Epithelial cell of prostate (primary cell): ENCODE measurements at regions not wholly inside any gene's neighbourhood (a gene's known extent, or its start where the extent isn't known, plus 50 kb on each side); places are given as distances from the start of the nearest gene placed in this dataset.

ENCODE experiments used
- DNase-seq: peaks from one replicate; pipeline ENCODE4 v3.0.0-alpha.2; 2011; ENCODE audit warnings: low read depth, low spot score
- H3K27ac ChIP-seq: fragments of 450-650 bp; 2 replicates; pipeline ENCODE4 v1.5.1; 2017; ENCODE audit warnings: mild to moderate bottlenecking

DNA sequence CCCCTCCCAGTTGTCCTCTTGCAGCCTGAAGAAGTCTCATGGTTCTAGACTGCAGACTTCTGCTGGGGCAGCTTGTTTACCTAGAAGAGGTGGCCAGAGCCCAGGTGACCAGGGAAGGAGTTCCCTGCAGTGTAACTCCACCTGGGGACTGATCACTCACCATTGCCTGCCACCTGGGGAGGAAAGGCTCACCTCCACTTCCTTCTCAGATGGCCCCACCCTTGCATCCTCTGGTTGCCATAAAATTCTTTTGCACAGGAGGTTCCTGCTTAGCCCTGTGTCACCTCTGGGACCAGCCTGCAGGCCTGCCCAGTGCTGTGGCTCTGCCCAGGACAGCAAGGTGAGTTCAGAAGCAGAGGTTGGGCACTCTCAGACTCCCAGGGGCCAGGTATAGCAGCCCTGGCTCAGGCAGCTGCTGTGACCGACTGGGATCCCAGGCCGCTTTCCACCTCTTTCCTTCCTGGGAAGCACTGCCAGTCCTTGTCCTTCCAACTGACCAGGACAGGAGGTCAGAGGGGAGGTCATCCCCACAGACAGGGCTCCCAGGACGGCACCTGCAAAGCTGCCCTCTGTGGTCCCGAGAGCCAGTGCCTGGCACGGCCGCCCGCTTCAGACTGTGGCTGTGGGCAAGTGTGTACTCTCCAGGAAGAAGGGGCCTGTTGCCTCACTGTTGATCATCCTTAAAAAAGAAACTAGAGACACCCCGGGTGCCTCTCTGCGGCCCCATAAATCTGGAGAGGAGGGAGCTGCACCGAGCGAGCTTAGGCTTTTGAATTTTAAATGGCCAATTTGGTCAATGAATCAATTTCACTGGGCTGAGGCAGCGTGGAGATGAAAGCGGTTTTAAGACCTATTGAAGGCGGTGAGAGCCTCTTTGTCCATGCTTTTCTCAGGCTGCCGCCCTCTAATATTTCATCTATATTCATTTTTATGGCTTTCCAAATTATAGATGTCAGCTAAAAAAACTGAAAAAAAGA lies 79.5 kb upstream of the C14orf180 start:
- peak; percentile 6 for DNase-seq
- no peak overlapping the region for H3K27ac ChIP-seq

DNA sequence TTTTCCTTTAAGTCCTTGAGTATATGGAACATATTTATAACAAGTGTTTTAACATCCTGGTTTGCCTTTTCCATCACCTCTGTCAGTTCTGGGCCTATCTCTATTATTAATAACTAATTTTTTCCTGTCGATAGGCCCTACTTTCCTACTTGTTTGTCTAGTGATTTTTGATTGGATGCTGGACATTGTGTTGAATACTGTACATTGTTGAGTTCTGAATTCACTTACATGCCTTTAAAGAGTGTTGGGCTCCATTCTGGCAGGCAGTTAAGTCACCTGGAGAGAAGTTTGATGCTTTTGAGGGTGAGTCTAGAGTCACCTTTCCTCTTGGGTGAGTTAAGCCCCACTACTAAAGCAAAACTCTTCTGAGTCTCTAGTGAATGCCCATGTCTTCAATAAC lies 77.5 kb upstream of the C14orf180 start:
- no peak for DNase-seq
- H3K27ac ChIP-seq, result no peak overlapping the region

DNA sequence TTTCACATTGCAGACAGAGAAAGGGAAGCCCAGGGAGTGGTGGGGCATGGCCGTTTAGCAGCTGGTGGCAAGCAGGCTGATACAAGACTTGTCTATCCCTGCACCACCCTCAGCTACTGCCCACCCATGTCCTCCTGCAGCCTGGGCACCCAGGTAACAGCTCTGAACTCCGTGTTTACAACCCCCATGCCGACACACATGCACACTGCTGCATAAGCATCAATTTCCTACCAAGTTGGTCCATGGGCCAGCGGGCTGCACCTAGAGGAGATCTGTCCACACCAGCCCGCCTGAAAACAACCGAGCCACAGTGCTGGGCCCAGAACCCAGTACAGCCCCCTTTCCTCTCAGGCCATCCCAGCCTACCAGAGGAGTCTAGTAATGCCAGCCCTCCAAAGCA lies 75.9 kb upstream of the C14orf180 start:
- H3K27ac ChIP-seq, result no peak overlapping the region
- DNase-seq, result no peak

DNA sequence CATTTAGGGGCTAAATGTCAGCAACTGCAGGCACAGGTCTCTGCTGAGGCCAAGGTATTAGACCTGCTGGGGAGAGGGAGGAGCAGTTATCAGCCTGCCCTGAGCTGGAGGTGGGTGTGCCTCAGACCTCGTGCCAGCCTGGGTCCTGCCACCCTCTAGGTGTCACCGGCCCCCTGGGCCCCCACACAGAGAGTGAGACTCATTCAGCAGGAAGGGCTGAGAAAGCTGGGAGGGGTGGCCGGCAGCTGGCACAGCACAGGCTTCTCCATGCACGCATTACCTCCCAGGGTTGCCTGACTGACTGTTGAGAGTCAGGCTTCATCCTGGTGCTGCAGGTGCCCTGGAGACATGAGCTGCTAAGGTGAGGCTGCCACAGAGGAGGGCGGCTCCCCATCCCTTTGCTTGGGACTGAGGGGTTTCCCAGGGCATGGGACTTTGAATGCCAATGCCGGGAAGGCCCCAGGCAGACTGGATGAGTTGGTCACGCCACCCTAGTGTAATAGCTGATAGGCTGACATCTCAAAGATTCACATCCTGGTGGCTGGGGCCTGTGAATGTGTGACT lies 75.3 kb upstream of the C14orf180 start:
- no peak overlapping the region for H3K27ac ChIP-seq
- no peak for DNase-seq

DNA sequence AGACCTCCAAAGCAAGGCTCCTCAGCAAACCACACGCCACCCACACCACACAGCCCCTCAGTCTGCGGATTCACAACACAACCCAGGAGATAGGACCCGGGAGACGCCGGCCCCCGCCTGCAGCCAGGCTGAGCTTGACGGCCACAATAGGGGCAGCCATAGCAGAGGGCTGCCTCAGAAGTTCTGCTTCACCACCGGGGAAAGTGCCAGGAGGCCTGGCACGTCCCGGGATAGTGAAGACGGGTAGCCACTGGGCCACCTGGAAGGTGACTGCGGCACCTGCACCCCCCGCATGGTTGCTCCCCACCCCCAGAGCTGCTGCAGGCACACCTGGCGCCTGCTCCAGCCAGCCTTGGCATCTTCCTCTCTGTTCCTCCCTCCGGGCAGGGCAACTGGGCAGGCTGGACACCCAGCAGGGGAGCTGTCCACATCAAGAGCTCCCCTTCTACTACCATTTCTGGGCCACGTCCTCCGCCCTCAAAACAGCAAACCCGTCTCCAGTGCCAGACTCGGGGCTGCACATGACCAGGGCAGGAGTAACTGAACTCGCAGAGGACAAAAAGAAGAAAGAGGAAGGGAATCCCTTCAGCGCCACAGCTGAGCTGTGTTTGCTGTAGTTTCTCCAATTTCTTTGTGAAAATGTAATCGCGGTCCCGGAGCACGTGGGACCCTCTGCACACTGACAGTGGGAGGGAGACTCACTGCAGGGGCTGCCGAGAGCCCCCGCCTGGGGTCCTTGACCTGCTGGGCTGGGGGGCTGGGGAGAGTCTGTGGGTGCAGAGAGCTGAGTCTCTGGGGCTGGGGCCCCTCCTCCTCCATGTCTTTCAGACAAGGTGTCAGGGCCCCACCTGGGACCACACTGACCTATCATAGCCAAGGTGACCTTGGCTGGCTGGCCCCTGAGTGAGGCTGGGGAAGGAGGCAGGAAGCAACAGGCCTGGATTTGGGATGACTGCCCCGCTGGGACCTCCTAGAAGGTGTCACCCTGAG lies 74.2 kb upstream of the C14orf180 start:
- H3K27ac ChIP-seq, result no peak overlapping the region
- DNase-seq, result no peak

DNA sequence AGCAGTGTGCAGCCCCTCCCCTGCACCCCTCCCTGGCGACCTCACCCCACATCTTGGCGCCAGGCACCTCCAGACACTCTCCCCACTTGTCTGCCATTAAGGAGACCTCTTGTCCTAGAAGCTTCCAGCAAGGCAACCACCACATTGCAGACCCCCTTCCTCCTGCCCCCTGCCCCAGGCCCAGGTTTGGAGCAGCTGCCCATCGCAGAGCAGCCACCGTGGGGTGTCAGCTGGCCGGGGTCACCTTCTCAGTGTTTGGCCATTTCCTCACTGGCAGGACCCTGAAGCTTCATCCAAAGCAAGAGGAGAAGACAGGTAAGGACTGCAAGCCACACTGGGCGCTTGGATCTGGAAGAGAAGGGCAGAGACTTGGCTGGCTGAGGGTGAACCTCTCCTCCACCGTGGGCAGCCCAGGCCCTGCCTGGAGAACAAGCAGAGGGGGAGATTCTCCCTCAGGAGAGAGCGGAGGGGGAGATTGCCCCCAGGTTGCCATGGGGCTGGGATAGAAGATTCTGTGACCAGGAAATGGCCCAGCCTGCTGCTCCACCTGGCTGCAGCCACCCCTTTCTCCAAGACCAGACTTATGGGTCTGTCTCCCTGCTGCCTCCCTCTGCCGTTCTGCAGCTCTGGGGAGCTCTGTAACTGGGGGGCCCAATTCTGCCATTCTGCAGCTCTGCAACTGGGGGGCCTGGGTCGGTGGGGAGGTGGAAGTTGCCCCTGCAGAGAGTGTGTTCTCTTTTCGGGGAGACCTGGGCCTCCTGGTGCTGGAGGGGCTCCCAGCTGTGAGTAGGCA lies 72.9 kb upstream of the C14orf180 start:
- no peak for DNase-seq
- H3K27ac ChIP-seq, result no peak overlapping the region

DNA sequence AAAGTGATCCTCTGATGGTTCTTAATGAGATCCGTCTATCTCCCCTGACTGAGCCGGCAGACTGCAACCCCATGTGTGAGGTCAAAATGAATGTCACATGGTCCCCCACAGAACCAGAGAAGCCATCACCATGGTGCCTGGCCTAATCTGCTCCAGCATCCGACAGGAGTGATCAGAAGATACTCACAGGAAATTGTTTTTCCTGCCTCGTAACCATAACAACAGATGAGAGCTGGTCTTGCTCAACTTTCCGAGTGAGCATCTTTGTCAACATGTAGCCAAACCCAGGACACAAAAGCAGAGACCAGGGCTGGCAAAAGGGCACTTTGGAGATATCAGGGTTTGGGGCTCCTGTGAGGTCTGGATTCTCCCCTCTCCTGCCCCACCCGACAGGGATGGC lies 72.1 kb upstream of the C14orf180 start:
- no peak for DNase-seq

DNA sequence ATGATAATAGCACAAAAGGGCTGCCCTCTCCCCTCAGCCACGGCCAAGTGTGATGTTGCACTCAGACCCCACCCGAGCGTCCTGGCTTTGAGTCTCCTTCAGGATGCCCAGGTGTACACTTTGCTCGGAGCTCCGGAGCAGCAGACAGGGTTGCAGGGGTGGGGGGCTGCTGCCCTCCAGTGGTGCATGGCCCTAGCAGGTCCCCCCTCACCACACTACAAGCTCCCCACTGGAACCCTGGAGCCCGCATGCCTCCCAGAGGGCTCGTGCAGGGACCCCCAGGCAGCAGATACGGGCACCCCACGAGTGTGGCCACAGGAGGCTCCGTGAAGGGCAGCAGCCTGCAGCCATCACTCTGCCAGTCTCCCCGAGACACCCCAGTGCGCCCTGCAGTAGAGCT lies 69.9 kb upstream of the C14orf180 start:
- no peak overlapping the region for H3K27ac ChIP-seq
- no peak for DNase-seq

More for the DNA sequence above, 72.1 kb upstream of the C14orf180 start:
- H3K27ac ChIP-seq, result no peak overlapping the region

DNA sequence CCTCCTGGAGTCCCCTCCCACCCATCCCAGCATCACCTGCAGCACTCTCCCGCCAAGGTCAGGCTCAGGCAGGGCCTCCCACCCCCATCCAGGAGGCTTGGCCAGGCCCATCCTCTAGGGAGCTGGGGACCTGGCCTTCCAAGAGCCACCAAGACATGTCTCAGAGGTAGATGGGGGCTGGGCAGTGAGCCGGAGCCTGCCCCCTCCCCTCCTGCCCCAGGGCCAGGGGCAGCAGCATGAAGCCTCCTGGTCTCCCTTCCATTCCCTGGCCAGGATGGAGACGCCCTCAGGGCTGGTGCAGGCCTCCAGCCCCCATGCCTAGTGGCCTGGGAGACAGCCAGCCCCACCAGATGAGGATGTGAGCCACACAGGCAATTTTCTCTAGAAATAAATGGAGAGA lies 69.3 kb upstream of the C14orf180 start:
- H3K27ac ChIP-seq, result no peak overlapping the region
- DNase-seq, result no peak

DNA sequence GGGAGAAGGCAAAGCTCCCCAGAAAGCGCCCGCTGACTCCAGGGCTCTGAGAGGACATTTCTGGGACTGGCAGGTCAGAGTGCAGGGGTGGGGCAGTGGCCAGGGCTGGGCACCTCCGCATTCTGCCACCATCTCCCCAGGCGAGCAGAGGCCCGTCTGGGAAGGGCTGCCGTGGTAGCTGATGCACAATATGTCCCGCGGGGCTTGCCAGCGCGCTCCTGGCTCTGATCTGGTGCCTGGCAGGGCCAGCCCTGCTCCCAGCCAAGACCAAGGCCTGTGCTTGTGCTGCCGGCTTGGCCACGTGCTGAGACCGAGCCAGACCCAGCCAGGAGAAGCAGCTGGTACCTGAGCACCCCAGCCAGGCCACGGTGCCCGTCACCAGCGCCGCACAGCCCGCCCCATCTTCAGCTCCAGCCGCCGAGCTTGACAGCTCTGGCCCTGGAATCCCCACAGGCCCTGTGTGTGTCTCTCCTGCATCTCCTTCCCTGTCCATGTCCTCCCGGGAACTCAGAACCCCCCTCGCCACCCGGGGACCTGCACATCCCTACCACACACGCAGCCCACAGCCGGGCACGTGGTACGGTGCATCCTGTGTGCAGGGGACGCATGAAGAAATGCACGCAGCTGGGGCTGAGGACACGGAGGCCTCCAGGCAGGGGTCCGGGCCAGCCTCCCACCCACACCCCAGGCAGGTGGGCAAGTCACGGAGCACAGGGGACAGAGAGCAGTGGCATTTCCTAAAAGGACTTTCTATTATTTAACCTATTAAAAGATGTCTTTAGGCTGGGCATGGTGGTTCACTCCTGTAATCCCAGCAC lies 68.6 kb upstream of the C14orf180 start:
- DNase-seq, result no peak
- no peak overlapping the region for H3K27ac ChIP-seq

DNA sequence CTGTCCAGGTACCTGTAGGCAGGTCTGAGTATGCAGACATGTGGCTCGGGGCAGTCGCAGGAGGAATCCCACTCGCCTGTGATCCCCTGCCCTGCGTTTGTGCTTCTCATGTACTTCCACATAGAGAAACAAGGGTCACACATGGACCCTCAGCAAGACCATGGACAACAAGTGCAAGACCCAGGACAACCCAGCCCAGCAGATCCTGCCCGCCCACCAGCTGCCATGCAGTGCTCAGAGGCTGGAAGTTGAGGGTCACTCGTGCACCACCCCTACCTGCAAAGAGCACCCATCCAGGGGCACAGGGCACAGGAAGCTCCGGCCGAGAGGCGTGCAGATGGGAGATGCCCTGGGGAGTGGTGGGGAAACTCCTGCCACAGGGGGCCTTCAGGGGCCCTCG lies 67.5 kb upstream of the C14orf180 start:
- DNase-seq, result no peak
- no peak overlapping the region for H3K27ac ChIP-seq

DNA sequence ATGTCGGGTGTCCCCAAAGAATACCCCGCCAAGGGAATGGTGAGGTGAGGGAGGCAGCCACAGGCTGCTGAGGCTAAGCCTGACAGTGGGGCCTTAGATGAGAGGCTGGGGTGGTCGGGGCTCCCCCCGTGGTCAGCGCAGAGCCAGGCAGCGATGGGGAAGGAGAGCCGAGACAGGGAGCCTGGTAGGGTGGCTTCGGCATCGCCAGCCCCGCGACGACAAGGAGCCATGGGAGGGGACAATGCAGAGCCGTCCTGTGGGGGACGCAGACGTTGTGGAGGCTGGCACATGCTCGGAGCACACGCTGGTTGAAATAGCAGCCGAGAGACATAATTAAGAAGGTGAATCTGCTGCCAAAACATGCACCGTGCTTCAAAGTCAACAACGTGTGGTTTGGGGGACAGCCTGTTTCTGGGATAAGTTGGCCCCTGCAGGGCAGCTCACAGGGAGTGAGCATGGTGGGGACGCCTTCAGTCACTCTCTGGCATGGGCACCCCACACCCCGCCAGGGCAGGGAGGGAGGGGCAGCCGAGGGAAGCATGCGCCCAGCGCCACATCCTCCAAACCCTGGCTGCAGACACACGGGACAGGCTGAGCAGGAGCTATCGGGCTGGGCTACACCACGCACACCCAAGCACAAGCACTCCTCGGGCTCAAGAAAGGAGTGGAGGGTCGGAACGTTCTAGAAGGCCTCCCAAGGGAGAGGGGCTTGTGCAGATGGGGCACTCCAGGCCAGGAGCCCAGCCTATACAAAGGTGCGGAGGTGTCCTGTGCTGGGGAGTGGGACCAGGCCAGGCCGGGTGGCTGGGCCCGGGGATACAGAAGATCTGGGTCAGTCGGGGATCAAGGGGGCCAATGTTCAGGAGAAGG lies 66.6 kb upstream of the C14orf180 start:
- no peak overlapping the region for H3K27ac ChIP-seq
- DNase-seq, result no peak

DNA sequence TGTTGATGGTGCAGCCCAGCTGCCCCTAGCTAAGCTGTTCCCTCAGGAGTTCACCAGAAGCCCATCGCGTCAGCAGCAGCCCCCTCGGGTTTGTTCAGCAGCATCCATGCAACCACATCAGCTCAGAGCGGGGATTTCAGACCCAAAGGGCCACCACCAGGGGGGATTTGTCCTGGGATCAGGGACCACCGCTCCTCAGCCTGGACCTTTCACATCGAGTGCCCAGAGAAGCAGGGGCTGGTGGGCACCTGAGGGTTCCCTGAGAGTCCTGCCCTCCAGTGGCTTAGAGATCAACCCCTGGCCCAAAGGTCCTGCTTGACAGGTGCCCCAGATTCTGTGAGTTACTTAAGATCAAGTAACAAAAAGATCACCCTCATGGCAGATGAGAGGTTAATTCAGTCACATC lies 65.9 kb upstream of the C14orf180 start:
- DNase-seq, result no peak
- H3K27ac ChIP-seq, result no peak overlapping the region

DNA sequence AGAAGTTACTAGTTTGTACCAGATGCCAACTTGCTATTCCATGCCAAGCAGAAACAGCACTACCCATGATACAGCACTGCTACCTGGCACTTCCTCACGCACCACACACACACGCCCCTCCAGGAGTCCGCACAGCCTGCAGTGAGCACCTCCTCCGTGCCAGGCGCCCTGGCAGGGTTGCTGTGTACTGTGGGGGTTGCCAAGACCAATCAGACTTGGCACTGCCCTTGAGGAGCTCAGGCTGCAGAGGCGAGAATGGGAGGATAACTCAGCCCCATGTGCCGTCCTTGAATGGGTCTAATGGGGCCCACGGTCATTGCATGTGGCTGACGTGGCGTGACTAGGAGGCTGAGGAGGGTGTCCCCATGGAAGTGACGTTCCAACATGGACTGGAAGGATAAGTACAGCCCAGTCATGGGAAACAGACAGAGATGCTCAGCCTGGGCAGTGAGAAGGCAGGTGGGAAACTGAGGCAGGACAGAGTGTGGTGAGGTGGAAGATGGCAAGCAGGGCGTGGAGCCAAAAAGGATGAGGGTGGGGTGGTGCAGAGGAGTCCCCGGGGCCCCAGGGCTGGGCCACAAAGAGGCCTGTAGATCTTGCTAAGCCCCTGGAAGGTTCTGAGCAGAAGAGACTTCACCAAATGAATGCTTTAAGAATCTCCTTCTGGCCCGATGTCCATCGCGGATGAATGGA lies 65.3 kb upstream of the C14orf180 start:
- no peak overlapping the region for H3K27ac ChIP-seq
- DNase-seq, result no peak

DNA sequence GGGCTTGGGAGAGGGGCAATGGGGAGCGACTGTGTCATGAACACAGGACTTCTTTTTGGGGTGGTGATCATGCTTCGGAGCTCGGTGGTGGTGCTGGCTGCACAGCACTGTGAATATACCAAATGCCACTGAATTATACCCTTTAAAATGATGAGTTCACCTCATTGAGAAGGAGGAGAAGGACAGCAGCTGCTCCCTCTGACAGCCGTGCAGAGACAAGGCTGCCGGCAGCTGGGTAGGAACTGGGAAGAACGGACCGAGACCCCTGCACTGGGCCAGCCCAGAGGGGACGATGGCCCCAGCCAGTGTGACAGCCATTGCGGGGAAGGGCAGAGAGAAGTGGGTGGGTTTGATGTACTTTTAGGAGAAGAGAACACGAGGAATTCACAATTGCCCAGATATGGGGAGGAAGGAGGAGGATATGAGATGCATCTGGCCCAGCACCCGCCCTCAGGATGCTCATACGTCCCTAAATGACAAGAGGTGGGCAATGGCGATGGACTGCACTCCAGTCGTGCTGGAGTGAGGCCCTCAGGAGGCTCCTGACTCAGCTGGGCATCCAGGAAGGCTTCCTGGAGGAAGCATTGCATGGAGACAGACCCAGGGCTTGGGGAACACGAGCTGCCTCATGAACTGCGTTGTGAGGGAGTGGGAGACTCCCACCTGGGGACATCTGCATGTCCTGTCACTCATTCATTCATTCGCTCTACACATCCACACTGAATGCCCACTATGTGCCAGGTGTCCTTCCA lies 64.3 kb upstream of the C14orf180 start:
- no peak overlapping the region for H3K27ac ChIP-seq
- no peak for DNase-seq

DNA sequence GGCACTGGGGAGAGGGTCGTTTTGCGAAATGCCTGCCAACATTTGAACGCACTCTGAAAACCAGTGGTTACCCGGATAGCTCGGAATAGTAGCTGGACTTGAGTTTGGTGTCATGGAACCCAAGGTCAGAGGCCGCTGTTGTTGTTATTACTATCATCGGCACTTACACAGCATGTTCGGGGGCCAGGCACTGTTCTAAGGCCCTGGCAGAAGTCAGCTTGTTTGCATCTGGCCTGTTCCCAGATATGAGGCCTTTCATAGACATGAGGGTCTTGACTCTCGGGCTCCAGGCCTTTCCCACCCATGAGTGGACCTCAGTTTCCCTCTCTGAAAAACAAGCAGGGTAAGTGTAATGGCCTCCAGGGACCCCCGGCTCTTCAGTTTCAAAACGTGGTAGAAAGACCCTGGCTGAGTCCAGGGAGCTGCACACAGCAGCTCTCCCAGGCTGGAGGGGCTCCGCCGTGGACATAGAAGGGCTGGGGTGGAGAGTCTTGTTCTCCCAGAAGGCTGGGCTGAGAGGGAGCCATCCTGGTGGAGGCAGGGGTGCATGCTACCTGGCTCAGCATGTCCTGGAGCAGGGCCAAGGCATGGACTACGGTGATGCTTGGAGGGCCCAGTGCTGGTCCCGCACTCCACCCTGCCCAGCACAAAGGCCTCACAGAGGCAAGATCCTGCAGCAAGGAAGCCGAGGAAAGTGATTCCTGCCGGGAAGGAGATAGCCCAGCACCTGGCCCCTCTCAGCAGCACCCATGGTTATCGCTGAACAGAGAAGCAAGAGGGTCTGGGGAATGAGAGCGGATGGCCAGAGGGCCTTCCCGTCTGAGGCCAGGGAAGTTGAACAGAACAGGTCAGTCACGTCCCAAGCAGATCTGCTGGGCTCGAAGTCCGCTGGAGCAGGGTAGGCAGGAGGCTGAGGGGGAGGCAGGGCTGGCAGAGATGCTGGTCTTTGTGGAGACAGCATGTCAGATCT lies 63.5 kb upstream of the C14orf180 start:
- no peak overlapping the region for H3K27ac ChIP-seq
- DNase-seq, result no peak
